H7 (cell line): ENCODE measurements at regions not wholly inside any gene's neighbourhood (a gene's known extent, or its start where the extent isn't known, plus 50 kb on each side); places are given as distances from the start of the nearest gene placed in this dataset.

Experiments used
- DNase-seq: peaks from one replicate; pipeline ENCODE4 v3.0.0; 2012
- H3K27me3 ChIP-seq: 2 replicates; pipeline ENCODE4 v1.6.0; 2011; ENCODE audit warnings: mild to moderate bottlenecking, low read length; ENCODE audit not compliant: control insufficient read depth, insufficient read depth
- H3K36me3 ChIP-seq: replicated peaks from 2 replicates; pipeline ENCODE4 v1.5.1; 2011; ENCODE audit warnings: low read length; ENCODE audit not compliant: control insufficient read depth, insufficient read depth
- H3K4me3 ChIP-seq: 2 replicates; pipeline ENCODE4 v1.5.1; 2011; ENCODE audit warnings: low read depth, mild to moderate bottlenecking, control low read depth, low read length, moderate library complexity; ENCODE audit not compliant: insufficient read depth

DNA sequence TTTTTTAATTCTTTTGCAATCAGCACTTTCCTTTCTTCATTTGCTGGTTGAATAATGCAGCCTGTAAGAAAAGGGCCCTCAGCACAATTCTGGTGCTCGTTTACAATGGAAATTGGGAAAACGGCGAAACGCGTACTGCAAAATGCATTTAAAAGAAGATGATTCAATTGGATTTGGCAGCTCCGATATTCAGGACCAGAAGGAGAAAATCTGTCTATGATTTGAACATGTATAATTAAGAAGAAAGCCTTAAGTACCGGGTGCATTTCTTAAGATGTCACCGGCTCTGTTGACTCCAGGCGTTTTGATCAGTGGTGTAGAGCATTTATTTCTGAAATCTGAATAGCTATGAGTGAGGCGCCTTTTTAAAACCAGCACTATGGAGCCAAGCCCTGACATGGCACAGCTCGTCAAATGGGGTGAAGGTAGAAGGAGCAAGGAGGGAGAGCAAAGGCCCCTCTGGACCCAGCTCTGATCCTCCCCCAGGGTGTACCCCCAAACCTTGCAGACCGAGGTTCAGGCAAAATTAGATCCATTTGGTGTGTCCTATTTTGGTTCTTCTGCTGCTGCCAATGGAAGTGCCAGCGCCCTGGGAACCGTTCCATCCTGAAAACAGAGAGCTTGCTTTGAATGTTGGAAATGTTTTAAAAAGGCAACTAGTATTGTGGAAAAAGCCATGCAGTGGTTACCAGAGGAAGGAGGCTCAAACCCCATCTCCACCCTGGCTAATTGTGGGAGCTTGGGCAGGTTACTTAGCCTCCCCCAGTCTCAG lies 161.4 kb upstream of the RPL38 start:
- H3K36me3 ChIP-seq, result no peaks in the 10 kb centered on the region
- no peak overlapping the region for H3K4me3 ChIP-seq
- no peaks in the 10 kb centered on the region for H3K27me3 ChIP-seq
- no peak for DNase-seq

DNA sequence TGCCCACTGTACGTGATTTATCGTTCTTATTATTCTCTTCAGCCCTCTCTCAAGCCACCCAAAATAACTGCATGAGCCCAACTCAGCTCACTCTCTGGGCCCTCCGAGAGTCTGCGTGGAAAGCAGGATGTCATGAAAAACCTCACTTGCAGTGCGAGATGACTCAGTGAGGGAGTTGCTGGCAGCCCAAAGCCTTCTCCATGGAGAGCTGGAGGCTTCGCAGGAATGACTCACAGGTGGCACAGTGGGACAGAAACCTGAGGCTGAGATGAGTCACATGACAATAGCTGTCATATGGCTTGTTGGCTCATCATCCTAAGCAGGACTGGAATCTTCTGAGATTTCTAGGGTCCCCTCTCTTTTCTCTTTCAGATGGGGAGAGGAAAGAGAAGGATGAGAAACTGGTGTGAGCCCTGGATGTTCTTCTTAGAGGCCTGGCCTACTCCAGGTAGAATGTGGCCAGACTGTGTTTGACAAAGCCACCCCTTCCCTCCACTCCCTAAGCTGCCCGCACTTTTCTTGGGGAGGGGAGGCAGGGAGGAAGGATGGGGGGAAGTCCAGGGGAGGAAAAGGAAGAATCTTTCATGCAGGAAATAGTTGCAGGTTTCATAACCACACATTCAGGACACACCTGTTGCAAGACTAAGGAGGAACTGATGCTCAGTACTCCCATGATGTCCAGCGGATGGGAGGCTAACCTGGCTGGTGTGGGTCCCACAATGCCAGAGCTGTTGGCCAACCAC lies 160.6 kb upstream of the RPL38 start:
- Histone ChIP-seq H3K36me3 (no peaks in the 10 kb centered on the region), H3K4me3 (no peak overlapping the region), H3K27me3 (no peaks in the 10 kb centered on the region)
- no peak for DNase-seq

DNA sequence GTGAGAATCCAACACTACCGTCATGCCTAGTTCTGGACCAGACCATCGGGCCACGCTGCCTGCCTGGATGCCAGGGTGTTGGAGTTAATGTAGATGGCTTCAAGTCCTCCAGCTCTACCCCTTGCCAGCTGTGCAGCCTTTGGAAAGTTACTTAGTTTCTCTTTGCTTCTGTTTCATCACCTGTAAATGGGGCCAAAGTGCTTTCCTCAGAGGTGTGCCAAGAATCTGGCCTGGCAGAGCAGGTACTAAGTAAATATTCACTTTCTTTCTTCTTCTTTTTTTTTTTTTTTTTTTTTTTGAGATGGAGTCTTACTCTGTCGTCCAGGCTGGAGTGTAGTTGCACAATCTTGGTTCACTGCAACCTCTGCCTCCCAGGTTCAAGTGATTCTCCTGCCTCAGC lies 159.5 kb upstream of the RPL38 start:
- Histone ChIP-seq H3K4me3 (no peak overlapping the region), H3K36me3 (no peaks in the 10 kb centered on the region), H3K27me3 (no peaks in the 10 kb centered on the region)
- DNase-seq, result no peak

DNA sequence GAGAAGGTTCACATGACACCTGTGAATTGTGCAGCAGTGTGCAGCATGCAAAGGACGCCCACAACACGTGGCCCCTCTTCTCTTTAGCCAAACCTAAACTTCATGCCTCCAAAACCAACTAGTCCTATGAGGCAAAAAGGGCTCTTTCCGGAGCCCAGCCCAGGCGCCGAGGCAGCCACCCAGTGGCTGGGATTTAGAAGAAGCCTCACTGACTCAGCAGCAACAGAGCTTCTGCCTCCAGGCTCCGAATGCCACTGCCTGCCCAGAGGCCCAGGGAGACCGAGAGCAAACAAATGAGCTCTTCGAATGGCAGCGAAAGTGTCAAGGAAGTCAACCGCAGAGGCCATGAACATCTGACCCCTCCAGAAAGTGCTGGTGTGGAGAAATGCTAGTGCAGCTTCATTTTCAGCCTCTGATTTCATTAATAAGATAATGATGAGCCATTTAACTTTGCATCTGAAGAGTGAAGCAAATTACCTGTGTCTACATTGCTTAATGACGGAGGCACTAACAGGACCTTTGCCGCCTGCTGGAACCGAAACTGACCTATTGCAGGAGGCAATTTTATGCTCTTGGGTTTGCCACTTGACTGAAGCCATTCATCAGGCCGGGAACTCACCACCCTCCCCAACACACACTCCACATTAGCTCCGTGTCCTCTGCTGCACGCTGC lies 157.7 kb upstream of the RPL38 start:
- DNase-seq, result no peak
- Histone ChIP-seq H3K4me3 (no peak overlapping the region), H3K27me3 (no peaks in the 10 kb centered on the region; the same call in 1 of the 2 replicates), H3K36me3 (no peaks in the 10 kb centered on the region)

DNA sequence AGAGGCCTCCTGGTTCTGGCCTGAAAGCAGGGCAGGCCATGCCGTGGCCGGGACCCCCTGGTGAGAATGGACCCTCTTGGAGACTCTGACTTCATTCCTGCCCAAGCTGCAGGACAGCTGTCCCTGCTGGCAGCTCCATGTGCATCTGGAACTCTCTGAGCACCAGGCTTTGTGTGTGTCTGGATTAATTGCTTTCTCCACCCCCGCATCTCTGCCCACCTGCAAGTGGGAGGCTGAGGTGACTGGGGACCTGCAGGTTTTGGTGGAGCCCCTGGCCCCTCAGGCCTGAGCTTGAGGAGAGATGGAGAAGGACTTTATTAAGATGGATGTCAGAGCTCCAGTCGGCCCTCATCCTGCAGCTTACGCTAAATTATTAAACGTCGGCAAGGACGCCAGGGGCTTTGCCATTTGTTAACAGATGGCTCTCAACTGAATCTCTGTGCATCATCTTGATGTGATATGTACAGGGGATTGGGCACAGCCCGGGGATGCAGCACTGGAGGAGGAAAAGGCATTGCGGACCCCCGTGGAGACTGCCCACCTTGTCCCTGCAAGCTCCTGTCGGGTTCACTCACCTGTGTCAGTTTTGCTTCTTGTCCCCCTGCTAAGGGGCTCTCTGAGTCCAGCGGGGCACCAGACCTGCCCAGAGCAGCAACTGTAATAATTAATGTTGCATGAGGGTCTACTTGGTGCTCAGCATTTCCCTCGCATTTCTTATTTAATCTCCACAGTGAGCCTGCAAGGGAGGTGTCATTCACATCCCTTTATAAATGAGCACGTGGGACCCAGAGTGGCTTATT lies 154.1 kb upstream of the RPL38 start:
- no peak for DNase-seq
- Histone ChIP-seq H3K4me3 (no peak overlapping the region), H3K27me3 (no peaks in the 10 kb centered on the region; the same call in 1 of the 2 replicates), H3K36me3 (no peaks in the 10 kb centered on the region)

DNA sequence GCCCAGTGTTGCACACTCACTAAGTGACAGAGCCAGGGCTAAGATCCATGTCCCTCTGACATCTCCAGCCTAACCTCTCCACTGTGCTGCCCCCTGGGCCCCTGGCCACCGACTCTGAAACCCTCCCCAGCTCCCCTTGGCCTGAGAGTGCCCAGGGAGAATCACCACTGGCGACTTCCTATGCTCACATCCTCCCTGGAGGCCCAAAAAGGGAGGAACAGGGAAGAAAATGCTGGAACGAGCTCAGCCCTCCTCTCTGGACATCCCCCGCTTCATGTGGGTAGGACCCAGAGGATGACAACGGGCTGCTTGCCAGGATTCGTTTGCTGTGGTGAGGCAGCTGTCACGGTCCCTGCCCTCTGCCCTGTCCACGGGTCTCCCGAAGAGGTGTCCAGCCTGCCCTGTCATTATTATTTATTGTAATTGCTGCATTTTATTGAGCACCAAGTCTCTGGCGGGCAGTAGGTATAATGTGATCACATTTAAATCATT lies 153.5 kb upstream of the RPL38 start:
- no peak for DNase-seq
- H3K36me3 ChIP-seq, result no peaks in the 10 kb centered on the region
- H3K27me3 ChIP-seq, result no peaks in the 10 kb centered on the region; the same call in 1 of the 2 replicates
- no peak overlapping the region for H3K4me3 ChIP-seq

DNA sequence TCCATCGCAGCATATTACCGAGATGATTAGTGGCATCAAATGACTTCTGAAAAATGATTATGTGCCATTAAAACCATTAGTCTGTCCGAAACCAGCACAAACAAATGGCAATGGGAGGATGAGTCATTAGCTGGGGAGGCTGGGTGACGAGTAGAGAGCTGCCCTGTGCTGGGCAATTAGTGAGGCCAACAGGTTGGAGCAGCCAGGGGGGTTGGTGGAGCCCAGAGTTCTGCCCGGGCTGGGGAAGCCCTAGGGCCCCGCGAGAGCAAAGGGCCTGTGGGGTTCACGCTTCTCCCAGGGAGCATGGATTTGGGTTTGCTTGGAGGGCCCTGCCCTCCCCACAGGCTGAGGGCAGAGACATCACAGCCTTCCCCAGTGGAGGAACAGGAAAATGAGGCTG lies 152.1 kb upstream of the RPL38 start:
- no peak for DNase-seq
- H3K36me3 ChIP-seq, result no peaks in the 10 kb centered on the region
- H3K27me3 ChIP-seq, result no peaks in the 10 kb centered on the region; the same call in 1 of the 2 replicates
- H3K4me3 ChIP-seq, result no peak overlapping the region

DNA sequence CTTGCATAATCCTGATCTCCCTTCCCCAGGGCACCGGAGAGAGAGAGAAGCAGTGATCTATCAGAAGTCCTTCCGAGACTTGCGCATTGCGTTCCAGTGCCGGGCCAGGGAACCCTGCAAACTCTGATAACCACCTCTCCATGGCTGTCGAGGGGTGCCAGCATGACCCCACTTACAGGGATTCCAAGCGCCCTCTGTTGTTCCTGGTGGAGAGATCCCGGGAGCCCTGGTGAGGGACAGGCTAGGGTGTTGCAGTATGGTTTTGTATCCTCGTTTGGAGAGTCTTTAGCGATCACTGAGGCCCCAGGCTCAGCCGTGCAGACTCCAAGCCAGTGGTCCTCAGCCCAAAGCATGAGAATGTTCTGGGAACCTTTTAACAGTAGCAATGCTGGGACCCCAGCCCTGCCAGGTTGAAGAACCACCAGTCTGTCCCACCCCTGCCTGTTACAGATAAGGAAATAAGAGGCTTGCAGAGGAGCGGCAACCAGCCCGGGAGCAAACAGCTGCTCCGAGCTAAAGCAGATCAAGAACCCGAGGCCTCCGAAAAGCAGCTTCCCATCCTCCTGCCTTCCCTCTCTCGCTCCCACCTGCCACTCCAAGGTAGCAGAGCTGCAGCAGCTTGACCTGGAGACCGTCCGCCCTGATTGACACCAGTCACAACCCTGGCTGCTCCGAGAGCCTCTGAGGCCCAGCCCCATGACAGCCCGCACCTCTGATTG lies 150.3 kb upstream of the RPL38 start:
- Histone ChIP-seq H3K4me3 (no peak overlapping the region), H3K36me3 (no peaks in the 10 kb centered on the region), H3K27me3 (no peaks in the 10 kb centered on the region; the same call in 1 of the 2 replicates)
- DNase-seq, result peak; percentile 68

DNA sequence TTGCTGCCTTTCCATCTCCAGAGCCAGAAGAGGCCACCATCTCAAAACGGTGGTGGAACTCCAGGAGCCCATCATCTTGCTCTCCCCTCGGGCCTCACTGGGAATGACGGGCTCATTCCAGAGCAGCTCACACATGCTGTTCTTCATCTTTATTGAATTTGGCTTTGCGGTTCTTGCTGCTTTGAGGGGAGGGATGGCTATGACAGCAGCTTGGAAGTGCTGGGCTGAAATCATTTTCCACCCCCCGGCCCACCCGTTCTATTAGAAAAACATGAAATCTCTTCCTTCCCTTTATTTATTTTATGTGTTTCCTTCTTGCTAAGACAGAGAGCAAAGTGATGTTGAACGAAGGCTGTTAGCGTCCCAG lies 149.8 kb upstream of the RPL38 start:
- H3K27me3 ChIP-seq, result no peaks in the 10 kb centered on the region; the same call in 1 of the 2 replicates

DNA sequence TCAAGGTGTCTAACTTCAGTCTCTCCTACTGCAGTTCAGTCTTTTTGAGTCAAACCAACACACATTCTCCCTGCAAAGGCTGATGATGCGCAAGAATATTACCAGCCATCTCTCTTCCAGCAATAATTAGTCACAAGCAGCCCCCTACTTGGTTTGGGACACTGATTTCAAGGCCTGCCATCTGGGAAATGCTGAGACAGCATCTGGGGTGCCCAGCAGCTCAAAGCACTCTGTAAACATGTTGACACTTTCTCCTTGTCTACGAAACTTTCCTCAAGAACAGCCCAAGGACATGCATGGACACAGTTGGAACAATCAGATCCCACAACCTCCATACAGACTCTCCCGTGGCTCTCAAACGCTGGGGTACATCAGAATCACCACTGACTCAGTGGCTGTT lies 149.2 kb upstream of the RPL38 start:
- no peak for DNase-seq
- H3K36me3 ChIP-seq, result no peaks in the 10 kb centered on the region
- no peak overlapping the region for H3K4me3 ChIP-seq
- no peaks in the 10 kb centered on the region; the same call in 1 of the 2 replicates for H3K27me3 ChIP-seq

More for the DNA sequence above, 149.8 kb upstream of the RPL38 start:
- Histone ChIP-seq H3K4me3 (no peak overlapping the region), H3K36me3 (no peaks in the 10 kb centered on the region)
- no peak for DNase-seq

DNA sequence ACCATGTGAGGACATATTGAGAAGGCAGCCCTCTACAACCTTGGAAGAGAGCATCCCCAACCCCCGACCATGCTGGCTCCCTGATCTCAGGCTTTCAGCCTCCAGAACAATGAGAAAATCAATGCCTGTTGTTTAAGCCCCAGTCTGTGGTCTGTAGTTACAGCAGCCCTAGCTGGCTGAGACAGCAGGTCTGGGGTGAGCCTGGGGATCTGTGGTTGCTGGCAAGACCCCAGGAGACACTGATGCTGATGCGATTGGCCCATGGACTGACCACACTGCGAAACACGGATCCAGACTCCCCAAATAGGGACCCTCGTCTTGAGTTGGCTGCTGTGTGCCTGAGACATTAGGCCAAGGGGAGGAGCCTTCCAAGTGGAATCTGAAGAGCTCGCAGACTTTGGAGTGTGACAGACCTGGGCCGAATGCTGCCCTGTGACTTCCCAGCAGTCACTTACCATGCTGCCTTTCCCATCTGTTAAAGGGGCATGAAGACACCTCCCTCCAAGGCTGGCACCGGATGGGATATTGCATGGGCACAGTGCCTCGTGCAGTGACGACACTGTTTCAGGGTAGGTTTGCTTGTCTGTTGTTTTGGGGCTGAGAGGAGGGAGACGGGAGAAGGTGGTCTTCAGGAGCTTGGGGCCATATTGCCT lies 147.8 kb upstream of the RPL38 start:
- no peaks in the 10 kb centered on the region for H3K36me3 ChIP-seq
- no peak overlapping the region for H3K4me3 ChIP-seq
- DNase-seq, result no peak
- H3K27me3 ChIP-seq, result no peaks in the 10 kb centered on the region; the same call in 1 of the 2 replicates

DNA sequence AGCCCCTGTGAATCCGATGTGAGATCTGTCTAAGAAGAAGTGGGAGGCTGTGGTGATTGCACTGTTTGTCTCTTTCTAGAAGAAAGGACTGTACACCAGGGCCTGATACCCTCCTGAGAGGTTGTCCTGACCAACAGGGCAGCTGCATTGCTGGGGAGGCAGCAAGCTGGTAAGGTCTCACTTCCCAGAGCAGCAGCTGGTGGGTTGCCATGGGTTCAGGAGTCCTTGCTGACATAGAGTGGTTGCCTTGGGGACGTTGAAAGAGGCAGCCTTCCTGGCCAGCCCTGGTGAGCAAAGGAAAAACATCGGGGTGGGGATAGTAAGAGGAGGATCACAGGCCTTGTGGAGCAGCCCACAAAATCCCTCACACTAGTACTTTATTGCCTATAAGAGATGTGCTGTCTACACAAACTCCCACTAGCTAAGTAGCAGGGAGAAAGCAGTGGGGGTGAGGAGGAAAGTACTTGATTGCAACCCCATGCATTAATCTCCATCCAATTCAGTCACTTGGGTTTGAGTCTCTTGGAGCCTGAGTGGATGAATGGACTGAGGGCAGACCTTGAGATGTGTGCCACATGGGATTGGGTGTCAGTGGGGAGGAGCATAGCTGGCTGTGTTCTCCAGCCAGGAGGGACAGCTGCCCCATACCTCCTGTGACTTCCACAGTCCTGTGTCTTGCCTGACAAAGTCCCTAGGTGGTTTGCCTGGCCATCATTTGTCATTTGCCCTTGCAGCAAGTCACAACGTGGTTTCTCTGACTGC lies 143.8 kb upstream of the RPL38 start:
- no peaks in the 10 kb centered on the region for H3K36me3 ChIP-seq
- no peak overlapping the region for H3K4me3 ChIP-seq
- no peak for DNase-seq
- no peaks in the 10 kb centered on the region; the same call in 1 of the 2 replicates for H3K27me3 ChIP-seq

DNA sequence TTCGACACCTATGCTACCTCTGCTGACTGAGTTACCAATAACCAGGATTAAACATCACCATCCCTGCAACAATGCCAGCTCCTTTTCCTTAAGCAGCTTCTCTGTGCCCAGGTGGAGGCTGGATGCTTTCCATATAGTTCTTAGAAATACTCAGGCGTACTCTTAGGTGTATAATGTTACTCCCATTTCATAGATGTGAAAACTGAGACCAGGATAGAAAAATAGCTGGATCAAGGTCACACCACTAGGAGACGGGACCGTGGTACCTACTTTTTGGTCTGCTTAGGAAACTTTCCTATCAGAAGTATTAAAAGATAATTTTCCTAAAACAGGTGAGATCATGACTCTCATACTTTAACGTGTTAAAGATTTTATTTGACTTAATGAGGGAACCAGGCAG lies 141.7 kb upstream of the RPL38 start:
- Histone ChIP-seq H3K4me3 (no peak overlapping the region), H3K36me3 (no peaks in the 10 kb centered on the region), H3K27me3 (no peaks in the 10 kb centered on the region; the same call in 1 of the 2 replicates)
- no peak for DNase-seq
